NB4 (cell line): ENCODE measurements at regions not wholly inside any gene's neighbourhood (a gene's known extent, or its start where the extent isn't known, plus 50 kb on each side); places are given as distances from the start of the nearest gene placed in this dataset.

Experiments
- MAX ChIP-seq: IDR thresholded peaks from 2 replicates; pipeline ENCODE4 v1.6.1; 2011; ENCODE audit warnings: low read depth, low read length
- POLR2A ChIP-seq: IDR thresholded peaks from 2 replicates; pipeline ENCODE4 v1.6.1; 2011; ENCODE audit warnings: mild to moderate bottlenecking; ENCODE audit not compliant: insufficient read length; ENCODE audit errors: extremely low read depth
- TF ChIP-seq, protein P1 (sequence below): IDR thresholded peaks from one replicate; pipeline ENCODE4 v1.5.1; 2012; ENCODE audit warnings: low read depth, low read length

DNA sequence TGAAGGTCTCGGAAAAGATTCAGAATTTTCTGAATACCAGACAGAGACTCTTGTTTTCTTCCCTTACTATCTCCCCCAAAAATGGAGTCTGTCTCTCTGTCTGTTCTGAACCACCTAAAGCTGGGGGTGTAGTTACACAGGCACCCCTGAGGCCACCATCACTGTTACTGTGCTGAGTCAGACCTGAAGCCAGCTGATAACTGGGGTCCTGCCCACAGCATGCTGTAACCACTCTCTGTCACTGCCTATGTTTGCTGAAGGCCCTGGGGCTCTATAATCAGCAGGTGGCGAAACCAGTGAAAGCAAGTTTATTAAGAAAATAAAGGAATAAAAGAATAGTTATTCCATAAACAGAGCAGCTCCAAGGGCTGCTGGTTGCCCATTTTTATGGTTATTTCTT is 575.2 kb upstream of the POT1 start:
- TF ChIP-seq, protein P1, sequence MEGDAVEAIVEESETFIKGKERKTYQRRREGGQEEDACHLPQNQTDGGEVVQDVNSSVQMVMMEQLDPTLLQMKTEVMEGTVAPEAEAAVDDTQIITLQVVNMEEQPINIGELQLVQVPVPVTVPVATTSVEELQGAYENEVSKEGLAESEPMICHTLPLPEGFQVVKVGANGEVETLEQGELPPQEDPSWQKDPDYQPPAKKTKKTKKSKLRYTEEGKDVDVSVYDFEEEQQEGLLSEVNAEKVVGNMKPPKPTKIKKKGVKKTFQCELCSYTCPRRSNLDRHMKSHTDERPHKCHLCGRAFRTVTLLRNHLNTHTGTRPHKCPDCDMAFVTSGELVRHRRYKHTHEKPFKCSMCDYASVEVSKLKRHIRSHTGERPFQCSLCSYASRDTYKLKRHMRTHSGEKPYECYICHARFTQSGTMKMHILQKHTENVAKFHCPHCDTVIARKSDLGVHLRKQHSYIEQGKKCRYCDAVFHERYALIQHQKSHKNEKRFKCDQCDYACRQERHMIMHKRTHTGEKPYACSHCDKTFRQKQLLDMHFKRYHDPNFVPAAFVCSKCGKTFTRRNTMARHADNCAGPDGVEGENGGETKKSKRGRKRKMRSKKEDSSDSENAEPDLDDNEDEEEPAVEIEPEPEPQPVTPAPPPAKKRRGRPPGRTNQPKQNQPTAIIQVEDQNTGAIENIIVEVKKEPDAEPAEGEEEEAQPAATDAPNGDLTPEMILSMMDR = no peak
- TF ChIP-seq POLR2A (no peak), MAX (no peak)
